ENCODE measurements at regions not wholly inside any gene's neighbourhood (a gene's known extent, or its start where the extent isn't known, plus 50 kb on each side); places are given as distances from the start of the nearest gene placed in this dataset.
"Not testable (repeated sequence)": the region's sequence is repeated elsewhere in the genome, so short reads cannot be mapped to it uniquely, and the experiment has no call there.

- ATAC-seq (ENCODE audit: insufficient number of reproducible peaks, low FRiP score, low read depth), result no peak
- no peak for DNase-seq (ENCODE audit: low spot score)
- Histone ChIP-seq H3K9me3 (no peaks in the 10 kb centered on the region), H3K27me3 (replicated peaks; ENCODE audit: insufficient read depth) (no peaks in the 10 kb centered on the region), H3K4me3 (no peak overlapping the region), H3K36me3 (no peaks in the 10 kb centered on the region), H3K27ac (no peak overlapping the region), H3K4me1 (ENCODE audit: control insufficient read depth in 1 of 2, low read depth in 2 of 2) (no peaks in the 10 kb centered on the region)
- TF ChIP-seq CTCF (IDR thresholded peaks at IDR 0.05), result no peak
These were observed 769.3 kb downstream of the NOVA1 start for GRCh38 chr14:25828562-25828961.

GRCh38 chr14:25826105-25826504, 771.7 kb downstream of the NOVA1 start:
- no peaks in the 10 kb centered on the region for H3K36me3 ChIP-seq
- H3K4me3 ChIP-seq, result no peak overlapping the region
- H3K27me3 ChIP-seq (replicated peaks; ENCODE audit: insufficient read depth), result no peaks in the 10 kb centered on the region
- H3K9me3 ChIP-seq, result no peaks in the 10 kb centered on the region
- H3K27ac ChIP-seq, result no peak overlapping the region
- ATAC-seq (ENCODE audit: insufficient number of reproducible peaks, low FRiP score, low read depth) (no peak), DNase-seq (ENCODE audit: low spot score) (no peak)
- no peak for TF ChIP-seq CTCF (IDR thresholded peaks at IDR 0.05)
- H3K4me1 ChIP-seq (ENCODE audit: control insufficient read depth in 1 of 2, low read depth in 2 of 2), result no peaks in the 10 kb centered on the region

- H3K4me3 ChIP-seq, result no peak overlapping the region
- no peaks in the 10 kb centered on the region for H3K4me1 ChIP-seq (ENCODE audit: control insufficient read depth in 1 of 2, low read depth in 2 of 2)
- no peaks in the 10 kb centered on the region for H3K36me3 ChIP-seq
- no peaks in the 10 kb centered on the region for H3K27me3 ChIP-seq (replicated peaks; ENCODE audit: insufficient read depth)
- no peak overlapping the region for H3K27ac ChIP-seq
- no peaks in the 10 kb centered on the region for H3K9me3 ChIP-seq
- ATAC-seq (ENCODE audit: insufficient number of reproducible peaks, low FRiP score, low read depth) (no peak), DNase-seq (ENCODE audit: low spot score) (no peak)
- no peak for TF ChIP-seq CTCF (IDR thresholded peaks at IDR 0.05)
These were observed 770.4 kb upstream of the STXBP6 start for GRCh38 chr14:25820368-25820767.

- not testable (repeated sequence) for H3K27ac ChIP-seq; H3K4me1 ChIP-seq (ENCODE audit: control insufficient read depth in 1 of 2, low read depth in 2 of 2); H3K9me3 ChIP-seq; H3K27me3 ChIP-seq (replicated peaks; ENCODE audit: insufficient read depth); DNase-seq (ENCODE audit: low spot score); H3K4me3 ChIP-seq; H3K36me3 ChIP-seq; ATAC-seq (ENCODE audit: insufficient number of reproducible peaks, low FRiP score, low read depth)
These were observed 764.7 kb upstream of the STXBP6 start for GRCh38 chr14:25814622-25815021.

- H3K36me3 ChIP-seq, result no peaks in the 10 kb centered on the region
- H3K4me1 ChIP-seq (ENCODE audit: control insufficient read depth in 1 of 2, low read depth in 2 of 2), result no peaks in the 10 kb centered on the region
- no peaks in the 10 kb centered on the region for H3K27me3 ChIP-seq (replicated peaks; ENCODE audit: insufficient read depth)
- H3K4me3 ChIP-seq, result no peak overlapping the region
- DNase-seq (ENCODE audit: low spot score), result no peak
- H3K9me3 ChIP-seq, result no peaks in the 10 kb centered on the region
- no peak for TF ChIP-seq CTCF (IDR thresholded peaks at IDR 0.05)
- ATAC-seq (ENCODE audit: insufficient number of reproducible peaks, low FRiP score, low read depth), result no peak
- H3K27ac ChIP-seq, result no peak overlapping the region
These were observed 753.6 kb upstream of the STXBP6 start for GRCh38 chr14:25803386-25804018.

- H3K4me1 ChIP-seq (ENCODE audit: control insufficient read depth in 1 of 2, low read depth in 2 of 2), result no peaks in the 10 kb centered on the region
These were observed 750.9 kb upstream of the STXBP6 start for GRCh38 chr14:25800841-25801240.

More at GRCh38 chr14:25800841-25801240, 750.9 kb upstream of the STXBP6 start:
- ATAC-seq (ENCODE audit: insufficient number of reproducible peaks, low FRiP score, low read depth), result no peak
- no peak for DNase-seq (ENCODE audit: low spot score)
- Histone ChIP-seq H3K4me3 (no peak overlapping the region), H3K27me3 (replicated peaks; ENCODE audit: insufficient read depth) (no peaks in the 10 kb centered on the region), H3K9me3 (no peaks in the 10 kb centered on the region), H3K36me3 (no peaks in the 10 kb centered on the region), H3K27ac (no peak overlapping the region)
- TF ChIP-seq CTCF (IDR thresholded peaks at IDR 0.05), result no peak
